ENCODE measurements at regions not wholly inside any gene's neighbourhood (a gene's known extent, or its start where the extent isn't known, plus 50 kb on each side); places are given as distances from the start of the nearest gene placed in this dataset.
A peak's percentile ranks its signal among the peaks of the same experiment; 100 is the strongest.

GRCh38 chr22:25375683-25376082 is 156.2 kb downstream of the CRYBB2 start:
- Mint-ChIP-seq H3K27ac (no peak overlapping the region), H3K27me3 (ENCODE audit: insufficient read depth, low read depth, poor library complexity) (peaks cover 6% of the 10 kb centered on the region), H3K4me1 (peaks cover 4% of the 10 kb centered on the region; the same call in 2 of the 3 replicates), H3K4me3 (no peak overlapping the region), H3K9me3 (no peaks in the 10 kb centered on the region), H3K36me3 (ENCODE audit: low read depth) (peaks cover 23% of the 10 kb centered on the region)
- Histone ChIP-seq H4K20me1 (replicated peaks; ENCODE audit: insufficient read depth) (peaks cover 8% of the 10 kb centered on the region), H2AFZ (no peak overlapping the region), H3K27me3 (ENCODE audit: insufficient read depth) (no peaks in the 10 kb centered on the region), H3K36me3 (ENCODE audit: insufficient read depth) (no peaks in the 10 kb centered on the region), H3K27ac (ENCODE audit: low read depth) (no peak overlapping the region), H3F3A (replicated peaks; ENCODE audit: low read depth) (0 out of 2 replicates have a peak, but pooled peaks cover 2% of the 10 kb centered on the region), H3K4me2 (no peak overlapping the region), H3K4me3 (no peak overlapping the region), H3K9me2 (ENCODE audit: insufficient read depth) (no peaks in the 10 kb centered on the region), H3K4me1 (ENCODE audit: insufficient read depth) (no peaks in the 10 kb centered on the region), H3K79me2 (replicated peaks; ENCODE audit: insufficient read depth) (0 out of 2 replicates have a peak, but pooled peaks cover 4% of the 10 kb centered on the region)
- DNase-seq (ENCODE audit: low spot score) (peak; percentile 84), ATAC-seq (peak; percentile 98)
- TF ChIP-seq CTCF (conservative IDR thresholded peaks at IDR 0.05; ENCODE audit: low read depth in 2 of 2) (peak; percentile 46 to 84), ZNF331 (CRISPR knock-in tag; IDR thresholded peaks at IDR 0.05; ENCODE audit: low read depth) (no peak)

- H3K36me3 Mint-ChIP-seq (ENCODE audit: low read depth) = peaks cover 32% of the 10 kb centered on the region
- Histone ChIP-seq H3K4me1 (ENCODE audit: insufficient read depth) (no peaks in the 10 kb centered on the region), H3K79me2 (replicated peaks; ENCODE audit: insufficient read depth) (peaks cover 9% of the 10 kb centered on the region), H3K4me2 (no peak overlapping the region), H3K36me3 (ENCODE audit: insufficient read depth) (no peaks in the 10 kb centered on the region), H3K4me3 (no peak overlapping the region), H4K20me1 (replicated peaks; ENCODE audit: insufficient read depth) (peaks cover 8% of the 10 kb centered on the region), H3K27me3 (ENCODE audit: insufficient read depth) (no peaks in the 10 kb centered on the region), H2AFZ (no peak overlapping the region), H3K9me2 (ENCODE audit: insufficient read depth) (no peaks in the 10 kb centered on the region), H3K27ac (ENCODE audit: low read depth) (no peak overlapping the region), H3F3A (replicated peaks; ENCODE audit: low read depth) (0 out of 2 replicates have a peak, but pooled peaks cover 2% of the 10 kb centered on the region)
- peaks cover 5% of the 10 kb centered on the region; the same call in 2 of the 3 replicates for H3K4me1 Mint-ChIP-seq
- H3K27ac Mint-ChIP-seq = no peak overlapping the region
- no peaks in the 10 kb centered on the region for H3K9me3 Mint-ChIP-seq
- no peak for ATAC-seq
- peaks cover 7% of the 10 kb centered on the region for H3K27me3 Mint-ChIP-seq (ENCODE audit: insufficient read depth, low read depth, poor library complexity)
- no peak overlapping the region for H3K4me3 Mint-ChIP-seq
- no peak for DNase-seq (ENCODE audit: low spot score)
- TF ChIP-seq EZH2 (IDR thresholded peaks at IDR 0.05; ENCODE audit: low read depth, unreplicated experiment) = no peak
- TF ChIP-seq, protein P1, sequence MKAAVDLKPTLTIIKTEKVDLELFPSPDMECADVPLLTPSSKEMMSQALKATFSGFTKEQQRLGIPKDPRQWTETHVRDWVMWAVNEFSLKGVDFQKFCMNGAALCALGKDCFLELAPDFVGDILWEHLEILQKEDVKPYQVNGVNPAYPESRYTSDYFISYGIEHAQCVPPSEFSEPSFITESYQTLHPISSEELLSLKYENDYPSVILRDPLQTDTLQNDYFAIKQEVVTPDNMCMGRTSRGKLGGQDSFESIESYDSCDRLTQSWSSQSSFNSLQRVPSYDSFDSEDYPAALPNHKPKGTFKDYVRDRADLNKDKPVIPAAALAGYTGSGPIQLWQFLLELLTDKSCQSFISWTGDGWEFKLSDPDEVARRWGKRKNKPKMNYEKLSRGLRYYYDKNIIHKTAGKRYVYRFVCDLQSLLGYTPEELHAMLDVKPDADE (IDR thresholded peaks at IDR 0.05) = no peak
- no peak for TF ChIP-seq EZH2phosphoT487 (IDR thresholded peaks at IDR 0.05; ENCODE audit: unreplicated experiment)
- no peak for TF ChIP-seq STAT1 (IDR thresholded peaks at IDR 0.05; ENCODE audit: unreplicated experiment)
- TF ChIP-seq CREB1 (CRISPR knock-in tag; IDR thresholded peaks at IDR 0.05; ENCODE audit: low read depth) = no peak
- no peak for TF ChIP-seq NANOG (IDR thresholded peaks at IDR 0.05; ENCODE audit: borderline replicate concordance)
- TF ChIP-seq JUNB (IDR thresholded peaks at IDR 0.05; ENCODE audit: unreplicated experiment) = no peak
- no peak for TF ChIP-seq ZNF462 (CRISPR knock-in tag; IDR thresholded peaks at IDR 0.05)
- no peak for TF ChIP-seq POLR2AphosphoS5 (IDR thresholded peaks at IDR 0.05; ENCODE audit: low read depth)
- TF ChIP-seq ZNF331 (CRISPR knock-in tag; IDR thresholded peaks at IDR 0.05; ENCODE audit: low read depth) = no peak
- TF ChIP-seq CTCF (conservative IDR thresholded peaks at IDR 0.05; ENCODE audit: low read depth in 2 of 2) = no peak
Measured at GRCh38 chr22:25377699-25378098, 158.3 kb downstream of the CRYBB2 start.

Data from GM23338 (cell line).